GM19099 (cell line): ENCODE measurements at regions not wholly inside any gene's neighbourhood (a gene's known extent, or its start where the extent isn't known, plus 50 kb on each side); places are given as distances from the start of the nearest gene placed in this dataset.

Experiments used
- POLR2A ChIP-seq: IDR thresholded peaks from 3 replicates; pipeline ENCODE4 v1.6.1; 2011; ENCODE audit warnings: low read depth; ENCODE audit not compliant: insufficient read length; ENCODE audit errors: extremely low read depth

GRCh38 chr2:181376999-181377398 is 80.2 kb upstream of the ITGA4 start:
- no peak for TF ChIP-seq POLR2A

GRCh38 chr2:181378491-181378890 is 78.7 kb upstream of the ITGA4 start:
- TF ChIP-seq POLR2A: no peak

- no peak for TF ChIP-seq POLR2A
These were observed 76.6 kb upstream of the ITGA4 start for GRCh38 chr2:181380581-181380980.

DNA sequence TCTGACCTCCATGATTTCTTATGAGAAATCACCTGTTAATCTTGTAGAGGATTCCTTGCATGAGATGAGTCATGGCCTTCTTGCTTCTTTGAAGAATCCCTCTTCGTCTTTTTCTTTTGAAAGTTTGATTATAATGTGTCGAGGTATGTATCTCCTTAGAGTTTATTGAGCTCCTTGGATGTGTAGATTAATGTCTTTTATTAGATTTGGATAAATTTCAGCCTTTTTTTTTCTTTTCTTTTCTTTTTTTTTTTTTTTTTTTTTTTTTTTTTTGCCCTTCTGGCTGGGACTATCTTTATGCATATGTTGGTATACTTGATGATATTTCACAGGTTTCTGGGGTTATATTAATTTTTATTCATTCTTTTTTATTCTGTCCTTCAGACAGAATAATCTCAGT is 72.3 kb upstream of the ITGA4 start:
- TF ChIP-seq POLR2A: no peak

DNA sequence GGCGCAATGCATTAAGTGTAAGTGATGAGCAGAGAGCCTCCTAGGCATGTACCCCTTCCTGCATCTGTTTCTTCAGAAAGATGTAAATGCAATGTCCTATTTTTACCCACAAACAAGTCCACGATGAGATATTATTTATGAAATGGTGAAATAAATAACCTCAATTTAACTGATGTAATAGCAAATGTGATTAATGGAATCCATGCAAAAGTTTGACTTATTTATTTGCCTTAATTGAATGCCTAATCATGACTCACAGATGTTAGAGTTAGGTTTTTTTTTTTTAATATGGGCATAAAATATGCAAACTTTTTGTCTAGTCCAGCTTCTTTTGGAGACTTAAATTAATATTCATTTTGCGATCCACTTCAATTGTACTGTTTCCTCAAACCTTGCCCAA is 67.7 kb upstream of the ITGA4 start:
- TF ChIP-seq POLR2A: no peak

DNA sequence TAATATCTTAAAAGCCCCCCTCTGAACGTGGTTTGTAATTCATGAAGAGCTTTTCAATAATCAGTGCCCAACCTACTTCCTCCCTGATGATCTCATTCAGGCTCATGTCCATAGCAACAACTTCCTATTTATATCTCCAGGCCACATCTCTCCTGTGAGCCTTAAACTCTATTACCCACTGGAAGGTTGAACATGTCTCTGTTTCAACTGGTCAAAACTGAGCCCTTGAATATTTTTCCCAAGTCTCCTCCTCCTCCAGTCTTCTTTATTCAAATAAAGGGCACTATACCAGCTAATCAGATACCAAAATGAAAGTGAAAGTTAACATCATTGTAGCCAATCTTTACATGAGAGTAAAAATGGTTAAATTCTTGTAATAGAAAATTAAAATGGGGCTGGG is 63.7 kb upstream of the ITGA4 start:
- TF ChIP-seq POLR2A: no peak

DNA sequence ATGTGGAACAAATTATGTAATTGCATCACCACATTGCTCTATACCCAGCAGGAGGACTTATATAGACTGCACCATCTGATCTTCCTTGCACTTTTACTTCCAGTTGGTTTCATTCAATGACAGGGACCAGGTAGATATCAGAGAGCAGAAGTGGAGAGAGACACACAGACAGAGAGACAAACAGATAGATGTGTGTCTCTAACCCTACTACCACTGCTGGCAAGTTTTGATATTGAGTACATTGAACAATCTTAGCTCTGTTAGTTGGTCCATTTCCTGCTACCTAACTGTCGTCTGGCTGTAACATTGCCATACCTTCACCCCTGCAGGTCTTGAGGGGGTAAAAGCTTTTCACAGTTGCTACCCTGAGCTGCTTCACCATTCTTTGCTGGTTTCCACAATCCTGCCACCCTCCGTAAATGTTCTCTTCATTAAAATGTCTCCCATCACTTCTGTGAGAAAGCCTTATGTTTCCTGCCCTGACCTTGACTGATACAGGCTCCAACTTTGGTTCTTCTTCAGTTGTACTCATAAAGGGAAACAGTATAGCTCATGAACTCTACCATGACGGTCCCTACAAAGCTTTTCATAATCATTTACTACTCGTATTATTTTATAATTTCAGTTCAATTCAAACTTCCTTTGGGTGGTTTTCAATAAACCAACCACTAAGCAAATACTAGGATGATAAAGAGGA is 62.3 kb upstream of the ITGA4 start:
- no peak for TF ChIP-seq POLR2A

DNA sequence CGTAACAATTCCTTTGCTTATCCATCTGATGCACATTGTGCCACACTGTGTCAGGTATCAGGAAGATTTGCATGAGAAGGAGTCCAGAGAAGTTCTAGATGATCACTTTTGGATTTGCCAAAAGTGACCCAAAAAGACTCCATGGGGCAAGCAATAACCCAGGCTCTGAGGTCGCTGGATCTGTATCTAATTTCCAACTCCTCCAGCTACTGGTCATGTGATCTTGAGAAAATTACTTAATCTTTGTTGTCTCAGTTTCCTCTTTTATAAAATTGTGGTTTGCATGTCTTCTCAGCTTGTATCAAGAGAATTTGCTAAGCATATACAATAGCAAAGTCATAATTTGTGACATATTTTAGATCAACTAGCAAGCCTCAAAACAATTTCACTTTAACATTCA is 61.3 kb upstream of the ITGA4 start:
- no peak for TF ChIP-seq POLR2A

- TF ChIP-seq POLR2A: no peak
These were observed 60.7 kb upstream of the ITGA4 start for GRCh38 chr2:181396256-181397123.

DNA sequence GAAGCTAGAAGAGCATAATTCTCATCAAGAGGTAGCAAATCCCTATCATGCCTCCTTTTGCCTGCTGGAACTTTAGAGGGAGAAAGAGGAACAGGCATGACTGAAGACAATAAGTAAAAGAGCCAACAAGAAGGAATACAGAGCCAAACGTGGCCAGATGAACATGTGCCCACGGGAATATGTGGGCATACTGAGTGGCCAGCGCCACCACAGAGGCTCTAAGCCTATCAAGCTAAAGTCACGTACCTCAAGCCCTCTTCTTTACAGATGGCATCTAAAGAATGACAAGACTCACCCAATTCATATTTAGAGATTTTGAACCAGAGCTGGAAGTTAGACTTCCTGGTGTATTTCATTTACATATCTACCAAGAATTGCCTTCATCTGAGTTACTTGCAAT is 59.9 kb upstream of the ITGA4 start:
- no peak for TF ChIP-seq POLR2A

GRCh38 chr2:181398000-181398399 is 59.2 kb upstream of the ITGA4 start:
- TF ChIP-seq POLR2A: no peak

- no peak for TF ChIP-seq POLR2A
These were observed 58.2 kb upstream of the ITGA4 start for GRCh38 chr2:181399027-181399426.

GRCh38 chr2:181404472-181404871 is 52.7 kb upstream of the ITGA4 start:
- TF ChIP-seq POLR2A: no peak

- TF ChIP-seq POLR2A: no peak
These were observed 50.0 kb upstream of the ITGA4 start for GRCh38 chr2:181407171-181407570.
